Psoas muscle (tissue), 7 donors: ENCODE measurements at regions not wholly inside any gene's neighbourhood (a gene's known extent, or its start where the extent isn't known, plus 50 kb on each side); places are given as distances from the start of the nearest gene placed in this dataset.

ENCODE experiments used
- ATAC-seq, 4 donors: fragments of 200-7000 bp; cut with Tn5 transposase; one replicate each; pipeline ENCODE4 v1.9.1; 2020; ENCODE audit warnings: moderate library complexity in 3 of 4, mild to moderate bottlenecking in 2 of 4
- DNase-seq, 2 donors: peaks; one replicate each; pipeline ENCODE4 v3.0.0-alpha.2; 2020
- H3K27ac ChIP-seq: fragments of 200-600 bp; one replicate; pipeline ENCODE4 v1.8.0; 2022
- H3K27me3 ChIP-seq, 3 donors: fragments of 200-600 bp in 1 of 3; one replicate each; pipeline versions ENCODE4 v1.6.1 to v1.8.0; 2013 to 2022; ENCODE audit warnings: low read length in 2 of 3, mild to moderate bottlenecking in 2 of 3, moderate library complexity in 1 of 3; ENCODE audit not compliant: insufficient read depth in 3 of 3
- H3K36me3 ChIP-seq, 2 donors: fragments of 200-600 bp in 1 of 2; one replicate each; pipeline versions ENCODE4 v1.6.1 to v1.8.0; 2013 to 2022; ENCODE audit warnings: low read depth in 1 of 2, mild to moderate bottlenecking in 1 of 2, moderate library complexity in 1 of 2; ENCODE audit not compliant: insufficient read depth in 1 of 2
- H3K4me1 ChIP-seq: fragments of 200-600 bp; one replicate; pipeline ENCODE4 v1.8.0; 2022
- H3K4me3 ChIP-seq: fragments of 200-600 bp; one replicate; pipeline ENCODE4 v1.8.0; 2022; ENCODE audit warnings: mild to moderate bottlenecking
- H3K9me3 ChIP-seq: fragments of 200-600 bp; one replicate; pipeline ENCODE4 v1.8.0; 2022
- WGBS, 3 donors: extraction: QIAGEN DNeasy Blood & Tissue Kit; methylation state at CpG; one replicate each; pipeline versions ENCODE4 v1.1.6 to v1.1.7; 2013; 5-methylcytosine and 5-hydroxymethylcytosine counted together
- intact Hi-C, 2 donors: fragments of 100-400 bp; cut with DNase I; formaldehyde crosslinking; loops; one replicate each; pipeline versions ENCODE4 v1.11.0 to v1.14.2; 2022
- TF ChIP-seq, protein P1 (sequence below): fragments of 200-600 bp; IDR thresholded peaks from one replicate; pipeline ENCODE4 v1.8.0; 2022; ENCODE audit warnings: antibody characterized with exemption
- donor health status: healthy with polysubstance abuse.
- donor health status: DM: no; HTN: no; CAD: no; lungs with moderate emphysema.
- donor health status: Bipolar disorder and iron deficiency.
- donor health status: healthy.
- donor health status: DM: yes; HTN: yes; CAD: no.
- donor health status: DM: no; HTN: no; CAD: no.
- donor health status: DM: yes; HTN: yes; CAD: no.

DNA sequence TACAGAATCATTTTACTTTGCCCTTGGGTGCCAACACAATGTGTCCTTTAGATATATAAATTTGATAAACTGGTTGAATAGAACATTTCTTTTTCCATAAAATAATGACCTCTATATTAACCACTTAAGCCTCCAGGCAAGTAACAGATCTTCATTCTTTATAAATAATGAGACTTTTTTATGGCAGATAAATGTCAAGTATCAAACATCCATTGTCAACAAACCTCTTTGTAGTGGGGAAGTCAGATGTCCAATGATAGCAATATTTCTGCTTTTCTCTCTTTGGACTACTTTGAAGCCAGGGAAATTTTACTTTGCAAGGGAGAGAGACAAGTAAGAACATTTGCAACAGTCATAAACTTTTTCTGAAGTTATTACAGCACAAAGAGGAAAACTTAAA lies 841.2 kb downstream of the CDH8 start:
- no peak overlapping the region for H3K4me3 ChIP-seq

DNA sequence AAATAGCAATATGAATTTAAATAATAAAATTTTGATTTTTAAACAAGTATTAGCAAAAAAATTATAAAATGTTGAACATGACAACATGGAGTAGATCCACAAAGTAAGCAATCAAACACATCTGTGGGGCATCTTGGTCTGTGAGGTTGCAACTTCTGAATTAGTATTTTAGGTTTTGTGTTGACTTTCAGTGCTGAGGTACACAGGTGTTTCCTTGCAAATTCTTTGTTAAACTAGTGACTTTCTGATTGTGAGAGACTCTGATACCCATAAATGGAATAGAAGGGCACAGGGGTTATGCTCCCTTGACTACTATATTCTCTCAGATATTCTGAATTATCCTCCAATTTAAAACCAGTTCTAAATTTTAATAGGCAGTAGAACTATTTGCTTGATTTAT lies 841.7 kb downstream of the CDH8 start:
- no peak overlapping the region for H3K27ac ChIP-seq
- no peaks in the 10 kb centered on the region for H3K36me3 ChIP-seq
- H3K27me3 ChIP-seq = no peaks in the 10 kb centered on the region
- DNase-seq (no peak), ATAC-seq (no peak)
- no peaks in the 10 kb centered on the region for H3K4me1 ChIP-seq
- intact Hi-C loops = no loop called here
- no peak overlapping the region for H3K4me3 ChIP-seq
- TF ChIP-seq, protein P1, sequence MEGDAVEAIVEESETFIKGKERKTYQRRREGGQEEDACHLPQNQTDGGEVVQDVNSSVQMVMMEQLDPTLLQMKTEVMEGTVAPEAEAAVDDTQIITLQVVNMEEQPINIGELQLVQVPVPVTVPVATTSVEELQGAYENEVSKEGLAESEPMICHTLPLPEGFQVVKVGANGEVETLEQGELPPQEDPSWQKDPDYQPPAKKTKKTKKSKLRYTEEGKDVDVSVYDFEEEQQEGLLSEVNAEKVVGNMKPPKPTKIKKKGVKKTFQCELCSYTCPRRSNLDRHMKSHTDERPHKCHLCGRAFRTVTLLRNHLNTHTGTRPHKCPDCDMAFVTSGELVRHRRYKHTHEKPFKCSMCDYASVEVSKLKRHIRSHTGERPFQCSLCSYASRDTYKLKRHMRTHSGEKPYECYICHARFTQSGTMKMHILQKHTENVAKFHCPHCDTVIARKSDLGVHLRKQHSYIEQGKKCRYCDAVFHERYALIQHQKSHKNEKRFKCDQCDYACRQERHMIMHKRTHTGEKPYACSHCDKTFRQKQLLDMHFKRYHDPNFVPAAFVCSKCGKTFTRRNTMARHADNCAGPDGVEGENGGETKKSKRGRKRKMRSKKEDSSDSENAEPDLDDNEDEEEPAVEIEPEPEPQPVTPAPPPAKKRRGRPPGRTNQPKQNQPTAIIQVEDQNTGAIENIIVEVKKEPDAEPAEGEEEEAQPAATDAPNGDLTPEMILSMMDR = no peak
- no peaks in the 10 kb centered on the region for H3K9me3 ChIP-seq

More for the DNA sequence above, 841.2 kb downstream of the CDH8 start:
- DNase-seq (no peak), ATAC-seq (no peak)
- Histone ChIP-seq H3K27ac (no peak overlapping the region), H3K9me3 (no peaks in the 10 kb centered on the region), H3K4me1 (no peaks in the 10 kb centered on the region), H3K27me3 (no peaks in the 10 kb centered on the region), H3K36me3 (no peaks in the 10 kb centered on the region)
- intact Hi-C loops = no loop called here
- TF ChIP-seq, protein P1 = no peak

DNA sequence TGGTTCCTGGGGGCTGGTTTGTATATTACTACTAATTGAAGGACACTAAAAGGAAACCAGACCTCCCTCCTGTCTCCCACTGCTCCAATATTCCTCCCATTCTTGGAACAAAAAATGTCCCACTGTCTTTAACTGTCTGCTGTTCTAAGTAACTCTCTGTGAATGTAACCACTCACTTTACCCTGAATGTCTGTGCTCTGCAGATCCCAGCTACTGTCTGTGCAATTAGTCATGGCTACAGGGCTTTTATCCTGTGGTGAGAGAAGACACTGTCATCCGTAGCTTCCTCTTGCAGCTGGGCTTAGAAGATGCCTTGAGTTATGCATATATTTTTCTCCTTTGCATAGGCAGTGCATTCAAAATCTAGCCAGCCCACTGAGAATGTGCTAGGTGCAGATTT lies 853.8 kb downstream of the CDH8 start:
- no peak for DNase-seq
- TF ChIP-seq, protein P1 = no peak
- ATAC-seq = no peak
- Histone ChIP-seq H3K27me3 (no peaks in the 10 kb centered on the region), H3K4me1 (no peaks in the 10 kb centered on the region), H3K9me3 (no peaks in the 10 kb centered on the region), H3K4me3 (no peak overlapping the region), H3K36me3 (no peaks in the 10 kb centered on the region), H3K27ac (no peak overlapping the region)
- intact Hi-C loops = no loop called here
- WGBS, 3 donors = 21 to 34% (median 25%) methylated on average over 1 of the region's 1 CpG

DNA sequence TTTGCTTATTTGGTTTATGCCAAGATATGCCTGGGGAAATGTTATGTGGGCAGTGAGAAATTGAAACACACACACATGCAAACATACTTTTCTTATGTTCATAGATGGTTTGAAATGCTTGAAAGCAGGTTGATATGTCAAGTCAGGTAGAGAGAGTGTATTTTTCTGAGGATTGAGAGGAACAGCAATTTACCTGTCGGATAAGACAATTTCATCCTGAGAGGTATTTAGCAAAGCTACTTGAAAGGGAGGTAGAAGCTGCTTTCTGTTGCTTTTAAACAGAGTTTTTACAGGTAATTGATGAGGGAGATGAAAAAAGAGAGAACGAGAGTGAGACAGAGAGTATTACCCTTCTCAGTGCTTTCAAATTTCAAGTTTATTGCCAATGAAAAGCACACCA lies 854.3 kb downstream of the CDH8 start:
- TF ChIP-seq, protein P1 = no peak
- H3K27ac ChIP-seq = no peak overlapping the region
- no peak for DNase-seq
- intact Hi-C loops = no loop called here
- no peaks in the 10 kb centered on the region for H3K36me3 ChIP-seq
- no peaks in the 10 kb centered on the region for H3K9me3 ChIP-seq
- no peak for ATAC-seq
- no peak overlapping the region for H3K4me3 ChIP-seq
- no peaks in the 10 kb centered on the region for H3K4me1 ChIP-seq
- 53 to 63% (median 58%) methylated on average over 2 of the region's 2 CpGs for WGBS, 3 donors
- H3K27me3 ChIP-seq = no peaks in the 10 kb centered on the region

DNA sequence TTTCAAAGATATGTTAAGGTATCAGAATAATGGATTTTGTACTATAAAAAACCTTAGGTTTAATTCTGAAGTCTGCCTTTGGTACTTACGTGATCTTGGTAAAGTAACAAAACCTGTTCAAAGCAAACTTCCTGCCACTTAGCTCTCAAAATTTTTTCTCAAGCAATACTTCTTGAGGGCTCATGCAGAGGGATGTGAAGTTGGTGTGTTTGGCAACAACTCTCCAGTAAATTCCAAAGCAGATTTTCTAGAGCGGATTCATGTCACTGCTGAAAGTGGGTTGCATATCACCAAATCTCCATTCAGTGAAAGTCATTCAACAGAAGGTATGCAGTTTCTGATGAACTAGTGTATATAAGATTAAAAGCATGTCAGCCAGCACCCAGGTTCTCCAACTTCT lies 856.7 kb downstream of the CDH8 start:
- Histone ChIP-seq H3K27ac (no peak overlapping the region), H3K4me3 (no peak overlapping the region), H3K36me3 (no peaks in the 10 kb centered on the region), H3K4me1 (no peaks in the 10 kb centered on the region), H3K9me3 (no peaks in the 10 kb centered on the region), H3K27me3 (no peaks in the 10 kb centered on the region)
- ATAC-seq (no peak), DNase-seq (no peak)
- TF ChIP-seq, protein P1 = no peak
- 84 to 93% (median 92%) methylated on average over 2 of the region's 2 CpGs for WGBS, 3 donors
- intact Hi-C loops = no loop called here
